ENCODE measurements at regions not wholly inside any gene's neighbourhood (a gene's known extent, or its start where the extent isn't known, plus 50 kb on each side); places are given as distances from the start of the nearest gene placed in this dataset.

GRCh38 chr4:80127870-80128419, 54.9 kb upstream of the ANTXR2 start:
- no peak for TF ChIP-seq CTCF (IDR thresholded peaks at IDR 0.05 in 8 of 11, conservative IDR thresholded peaks at IDR 0.05 in 3 of 11)
- TF ChIP-seq POLR2AphosphoS5 (IDR thresholded peaks at IDR 0.05) = no peak
